HG02970 (cell line): ENCODE measurements at regions not wholly inside any gene's neighbourhood (a gene's known extent, or its start where the extent isn't known, plus 50 kb on each side); places are given as distances from the start of the nearest gene placed in this dataset.
"Not testable (repeated sequence)": the region's sequence is repeated elsewhere in the genome, so short reads cannot be mapped to it uniquely, and the experiment has no call there.

ENCODE experiments used
- ATAC-seq: cut with Tn5 transposase; IDR thresholded peaks from one replicate; pipeline ENCODE4 v1.9.1; 2021; ENCODE audit warnings: mild to moderate bottlenecking, moderate library complexity, moderate number of reproducible peaks; ENCODE audit not compliant: unreplicated experiment, low FRiP score

GRCh38 chr12:131351319-131352028, 359.4 kb upstream of the SFSWAP start:
- no peak for ATAC-seq

- no peak for ATAC-seq
Measured at GRCh38 chr12:131352296-131352900, 358.5 kb upstream of the SFSWAP start.

- ATAC-seq: no peak
Measured at GRCh38 chr12:131353376-131353775, 357.5 kb upstream of the SFSWAP start.

- ATAC-seq: no peak
Measured at GRCh38 chr12:131353826-131354225, 357.1 kb upstream of the SFSWAP start.

GRCh38 chr12:131355361-131356245, 355.3 kb upstream of the SFSWAP start:
- no peak for ATAC-seq

GRCh38 chr12:131356485-131357184, 354.3 kb upstream of the SFSWAP start:
- no peak for ATAC-seq

GRCh38 chr12:131357185-131357747, 353.6 kb upstream of the SFSWAP start:
- no peak for ATAC-seq

GRCh38 chr12:131357920-131358319, 353.0 kb upstream of the SFSWAP start:
- no peak for ATAC-seq

- no peak for ATAC-seq
Measured at GRCh38 chr12:131362291-131363211, 348.3 kb upstream of the SFSWAP start.

GRCh38 chr12:131363393-131363792, 347.5 kb upstream of the SFSWAP start:
- no peak for ATAC-seq

- no peak for ATAC-seq
Measured at GRCh38 chr12:131363841-131364495, 346.9 kb upstream of the SFSWAP start.

GRCh38 chr12:131364903-131365820, 345.7 kb upstream of the SFSWAP start:
- ATAC-seq: no peak

- ATAC-seq: no peak
Measured at GRCh38 chr12:131365821-131366260, 345.0 kb upstream of the SFSWAP start.

GRCh38 chr12:131366261-131366871, 344.5 kb upstream of the SFSWAP start:
- ATAC-seq: no peak

GRCh38 chr12:131367067-131367982, 343.6 kb upstream of the SFSWAP start:
- not testable (repeated sequence) for ATAC-seq

GRCh38 chr12:131367983-131368667, 342.8 kb upstream of the SFSWAP start:
- no peak for ATAC-seq
